NT2/D1 (cell line): ENCODE measurements at regions not wholly inside any gene's neighbourhood (a gene's known extent, or its start where the extent isn't known, plus 50 kb on each side); places are given as distances from the start of the nearest gene placed in this dataset.

Experiments used
- SUZ12 ChIP-seq: IDR thresholded peaks from 2 replicates; pipeline ENCODE4 v1.6.1; 2011; ENCODE audit not compliant: insufficient read length, insufficient read depth; ENCODE audit errors: extremely low read depth
- YY1 ChIP-seq: IDR thresholded peaks from 2 replicates; pipeline ENCODE4 v1.6.1; 2011; ENCODE audit not compliant: insufficient read length, insufficient read depth
- ZNF274 ChIP-seq: IDR thresholded peaks from 2 replicates; pipeline ENCODE4 v1.6.1; 2011; ENCODE audit warnings: mild to moderate bottlenecking, low read depth, low read length

GRCh38 chrX:14359727-14360126, 169.6 kb upstream of the GLRA2 start:
- TF ChIP-seq SUZ12 (no peak), ZNF274 (no peak), YY1 (no peak)
